K562 (cell line): ENCODE measurements at regions not wholly inside any gene's neighbourhood (a gene's known extent, or its start where the extent isn't known, plus 50 kb on each side); places are given as distances from the start of the nearest gene placed in this dataset.

Experiments
- MGA ChIP-seq: fragments of 450-650 bp; IDR thresholded peaks from 2 replicates; pipeline ENCODE4 v1.6.1; 2016; ENCODE audit warnings: mild to moderate bottlenecking, moderate library complexity
- PKNOX1 ChIP-seq: fragments of 450-650 bp; IDR thresholded peaks from 2 replicates; pipeline ENCODE4 v1.6.1; 2016
- TAF7 ChIP-seq: fragments of 450-650 bp; IDR thresholded peaks from 2 replicates; pipeline ENCODE4 v1.6.1; 2016; ENCODE audit warnings: missing genetic modification characterization, missing compliant biosample characterization
- ZBTB49 ChIP-seq: sonication (generic); formaldehyde crosslinking; IDR thresholded peaks from 2 replicates; pipeline ENCODE4 v1.8.0; 2022; ENCODE audit warnings: missing genetic modification reagents, mild to moderate bottlenecking, borderline replicate concordance

DNA sequence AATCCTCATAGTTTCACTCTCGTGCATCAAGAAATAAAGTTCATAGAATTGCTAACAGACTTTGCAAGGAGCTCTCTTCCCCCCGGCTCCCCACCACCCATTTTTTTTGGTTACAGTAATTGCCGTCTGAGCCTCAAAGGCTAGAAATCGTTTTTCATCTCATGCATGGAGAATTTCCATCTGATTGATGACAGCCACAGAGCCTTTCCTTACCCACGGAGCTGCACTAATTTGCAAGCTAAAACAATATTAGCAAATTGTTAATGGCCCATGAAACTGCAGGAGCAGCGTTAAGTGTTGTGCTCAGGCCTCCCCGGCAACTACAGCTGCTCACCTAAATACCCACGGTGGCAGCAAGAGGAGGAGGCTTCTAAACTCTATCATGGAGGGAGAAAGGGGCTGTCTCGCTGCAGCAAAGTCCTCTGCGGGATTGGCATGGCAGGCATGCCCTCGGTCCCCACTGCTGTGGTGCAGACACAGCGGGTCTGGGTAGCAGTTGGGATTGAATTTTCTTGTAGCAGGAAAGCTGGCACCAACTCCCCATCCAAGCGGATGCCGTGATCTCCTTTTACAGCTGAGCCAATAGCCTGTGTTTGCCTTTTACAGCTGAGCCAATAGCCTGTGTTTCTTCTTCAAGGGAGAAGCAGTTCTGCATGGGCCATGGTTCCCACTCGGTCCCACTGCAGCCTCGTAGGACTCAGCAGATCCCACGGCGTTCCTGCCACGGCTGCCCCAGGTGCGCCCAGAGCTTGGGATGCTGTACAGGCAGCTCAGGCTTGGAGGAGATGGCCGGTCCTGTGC, 412.3 kb downstream of the BRD1 start (continued):
- no peak for TF ChIP-seq MGA
- TF ChIP-seq PKNOX1 = no peak
- TF ChIP-seq ZBTB49 = no peak
- TF ChIP-seq TAF7 (tag) = no peak
